HepG2 (cell line): ENCODE measurements at regions not wholly inside any gene's neighbourhood (a gene's known extent, or its start where the extent isn't known, plus 50 kb on each side); places are given as distances from the start of the nearest gene placed in this dataset.

ENCODE experiments used
- BHLHE40 ChIP-seq: IDR thresholded peaks from 2 replicates; pipeline ENCODE4 v1.6.1; 2011; ENCODE audit warnings: low read length, improper control_type of control experiment
- CTCF ChIP-seq: sonication (generic); formaldehyde crosslinking; IDR thresholded peaks from 2 replicates; pipeline ENCODE4 v1.5.0; 2020; ENCODE audit warnings: mild to moderate bottlenecking, missing genetic modification reagents, moderate library complexity
- EZH2 ChIP-seq: conservative IDR thresholded peaks from 2 replicates; pipeline ENCODE4 v1.6.1; 2012; ENCODE audit warnings: mild to moderate bottlenecking, low read depth, low read length, moderate library complexity
- SP5 ChIP-seq: IDR thresholded peaks from 2 replicates; pipeline ENCODE4 v1.6.1; 2016; ENCODE audit warnings: low read depth, borderline replicate concordance
- ZNF274 ChIP-seq: sonication (generic); formaldehyde crosslinking; IDR thresholded peaks from 2 replicates; pipeline ENCODE4 v1.5.1; 2020; ENCODE audit warnings: mild to moderate bottlenecking, missing genetic modification reagents
- ZNF777 ChIP-seq: sonication (generic); formaldehyde crosslinking; IDR thresholded peaks from 2 replicates; pipeline ENCODE4 v1.4.0; 2020; ENCODE audit warnings: missing genetic modification reagents
- TF ChIP-seq, protein P1 (sequence below): sonication (generic); formaldehyde crosslinking; IDR thresholded peaks from 2 replicates; pipeline ENCODE4 v1.8.0; 2022; ENCODE audit warnings: missing genetic modification reagents, mild to moderate bottlenecking, moderate library complexity, borderline replicate concordance

- TF ChIP-seq EZH2 (no peak), ZNF274 (CRISPR knock-in tag) (no peak), CTCF (no peak), SP5 (CRISPR knock-in tag) (no peak), BHLHE40 (no peak), ZNF777 (CRISPR knock-in tag) (no peak)
- TF ChIP-seq, protein P1, sequence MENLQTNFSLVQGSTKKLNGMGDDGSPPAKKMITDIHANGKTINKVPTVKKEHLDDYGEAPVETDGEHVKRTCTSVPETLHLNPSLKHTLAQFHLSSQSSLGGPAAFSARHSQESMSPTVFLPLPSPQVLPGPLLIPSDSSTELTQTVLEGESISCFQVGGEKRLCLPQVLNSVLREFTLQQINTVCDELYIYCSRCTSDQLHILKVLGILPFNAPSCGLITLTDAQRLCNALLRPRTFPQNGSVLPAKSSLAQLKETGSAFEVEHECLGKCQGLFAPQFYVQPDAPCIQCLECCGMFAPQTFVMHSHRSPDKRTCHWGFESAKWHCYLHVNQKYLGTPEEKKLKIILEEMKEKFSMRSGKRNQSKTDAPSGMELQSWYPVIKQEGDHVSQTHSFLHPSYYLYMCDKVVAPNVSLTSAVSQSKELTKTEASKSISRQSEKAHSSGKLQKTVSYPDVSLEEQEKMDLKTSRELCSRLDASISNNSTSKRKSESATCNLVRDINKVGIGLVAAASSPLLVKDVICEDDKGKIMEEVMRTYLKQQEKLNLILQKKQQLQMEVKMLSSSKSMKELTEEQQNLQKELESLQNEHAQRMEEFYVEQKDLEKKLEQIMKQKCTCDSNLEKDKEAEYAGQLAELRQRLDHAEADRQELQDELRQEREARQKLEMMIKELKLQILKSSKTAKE: no peak
These were observed 576.6 kb downstream of the NPHP4 start for GRCh38 chr1:5415606-5416005.
